Tibial artery (tissue), 4 donors: ENCODE measurements at regions not wholly inside any gene's neighbourhood (a gene's known extent, or its start where the extent isn't known, plus 50 kb on each side); places are given as distances from the start of the nearest gene placed in this dataset.

Experiments
- DNase-seq, 2 donors: peaks; one replicate each; pipeline ENCODE4 v3.0.0-alpha.2; 2019
- H3K27ac ChIP-seq, 2 donors: fragments of 200-600 bp; sonication (generic) in 1 of 2; 1 replicate in 1 of 2; 2 replicates in 1 of 2; pipeline ENCODE4 v1.5.1; 2018 to 2019; ENCODE audit warnings: mild to moderate bottlenecking in 1 of 2
- H3K27me3 ChIP-seq, 2 donors: fragments of 200-600 bp; sonication (generic) in 1 of 2; one replicate each; pipeline versions ENCODE4 v1.5.1 to v1.6.0; 2016 to 2019
- H3K36me3 ChIP-seq, 3 donors: fragments of 200-600 bp; sonication (generic) in 2 of 3; one replicate each; pipeline ENCODE4 v1.5.1; 2016 to 2019; ENCODE audit warnings: mild to moderate bottlenecking in 2 of 3
- H3K4me1 ChIP-seq, 4 donors: fragments of 200-600 bp; sonication (generic) in 2 of 4; 1 replicate in 3 of 4; 2 replicates in 1 of 4; pipeline ENCODE4 v1.5.1; 2016 to 2019
- H3K4me3 ChIP-seq, 2 donors: fragments of 200-600 bp; sonication (generic) in 1 of 2; 1 replicate in 1 of 2; 2 replicates in 1 of 2; pipeline ENCODE4 v1.5.1; 2018 to 2019; ENCODE audit warnings: mild to moderate bottlenecking in 2 of 2
- H3K9me3 ChIP-seq, 3 donors: fragments of 200-600 bp; sonication (generic) in 1 of 3; one replicate each; pipeline ENCODE4 v1.5.1; 2016 to 2019
- CTCF ChIP-seq, 2 experiments: fragments of 200-600 bp in 1 of 2; fragments of 450-650 bp in 1 of 2; IDR thresholded peaks; one replicate each; pipeline ENCODE4 v1.5.1; 2017 to 2019; ENCODE audit warnings: antibody characterized with exemption in 2 of 2, mild to moderate bottlenecking in 1 of 2, moderate library complexity in 1 of 2
- intact Hi-C: fragments of 100-400 bp; cut with DNase I; formaldehyde crosslinking; loops from one replicate; pipeline ENCODE4 v1.15.0; 2023; ENCODE audit warnings: low total_unique reads

- TF ChIP-seq CTCF (IDR thresholded peaks at IDR 0.05): no peak
- no peak overlapping the region for H3K27ac ChIP-seq
- H3K9me3 ChIP-seq: no peaks in the 10 kb centered on the region
- no peaks in the 10 kb centered on the region for H3K36me3 ChIP-seq
- DNase-seq: no peak
- intact Hi-C loops: no loop called here
- no peaks in the 10 kb centered on the region for H3K27me3 ChIP-seq
- no peak overlapping the region for H3K4me3 ChIP-seq
- no peaks in the 10 kb centered on the region for H3K4me1 ChIP-seq
Observed at GRCh38 chr1:219438386-219438785, 174.5 kb downstream of the ZC3H11B start.

GRCh38 chr1:219434923-219435297 is 178.0 kb downstream of the ZC3H11B start:
- DNase-seq: no peak
- H3K36me3 ChIP-seq: no peaks in the 10 kb centered on the region
- H3K27ac ChIP-seq: no peak overlapping the region
- no peak overlapping the region for H3K4me3 ChIP-seq
- no peaks in the 10 kb centered on the region for H3K27me3 ChIP-seq
- intact Hi-C loops: no loop called here
- no peaks in the 10 kb centered on the region for H3K9me3 ChIP-seq
- TF ChIP-seq CTCF (IDR thresholded peaks at IDR 0.05): no peak
- no peaks in the 10 kb centered on the region for H3K4me1 ChIP-seq

DNA sequence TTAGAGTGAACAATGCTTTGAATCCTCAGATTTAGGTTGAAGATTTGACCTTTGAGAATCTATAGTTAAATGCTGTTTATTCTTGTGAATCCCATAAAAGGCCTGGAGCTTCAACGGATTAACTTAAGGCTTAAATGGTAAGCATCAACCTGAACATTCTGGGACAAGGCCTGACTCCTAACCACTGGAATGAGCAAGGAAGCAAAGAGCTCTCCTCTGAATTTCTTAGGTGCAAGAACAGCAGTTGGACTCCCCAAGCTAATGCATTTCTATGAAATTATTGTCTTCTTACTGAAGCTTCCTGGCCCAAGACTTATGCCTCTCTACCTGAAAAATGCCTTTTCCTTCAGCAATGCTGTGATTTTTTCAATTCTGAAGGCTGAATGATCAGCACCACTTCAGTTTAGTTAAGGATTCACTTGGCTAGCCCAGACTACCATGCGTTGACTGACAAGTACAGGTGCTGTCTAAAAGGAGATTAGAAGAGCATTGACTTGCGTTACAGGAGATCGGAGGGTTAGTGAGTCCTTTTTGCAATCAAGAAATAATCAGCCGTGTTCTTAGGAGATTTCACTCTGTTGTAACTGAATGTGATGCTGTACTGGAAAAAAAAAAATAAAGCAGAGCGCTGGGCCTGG is 178.5 kb downstream of the ZC3H11B start:
- Histone ChIP-seq H3K27me3 (no peaks in the 10 kb centered on the region), H3K4me3 (no peak overlapping the region), H3K27ac (no peak overlapping the region), H3K9me3 (no peaks in the 10 kb centered on the region), H3K36me3 (no peaks in the 10 kb centered on the region), H3K4me1 (no peaks in the 10 kb centered on the region)
- no peak for TF ChIP-seq CTCF (IDR thresholded peaks at IDR 0.05)
- intact Hi-C loops: no loop called here
- DNase-seq: no peak

- Histone ChIP-seq H3K9me3 (no peaks in the 10 kb centered on the region), H3K27ac (no peak overlapping the region), H3K4me3 (no peak overlapping the region), H3K27me3 (no peaks in the 10 kb centered on the region), H3K4me1 (no peaks in the 10 kb centered on the region), H3K36me3 (no peaks in the 10 kb centered on the region)
- TF ChIP-seq CTCF (IDR thresholded peaks at IDR 0.05): no peak
- no peak for DNase-seq
- intact Hi-C loops: no loop called here
Observed at GRCh38 chr1:219433496-219434131, 179.3 kb downstream of the ZC3H11B start.

DNA sequence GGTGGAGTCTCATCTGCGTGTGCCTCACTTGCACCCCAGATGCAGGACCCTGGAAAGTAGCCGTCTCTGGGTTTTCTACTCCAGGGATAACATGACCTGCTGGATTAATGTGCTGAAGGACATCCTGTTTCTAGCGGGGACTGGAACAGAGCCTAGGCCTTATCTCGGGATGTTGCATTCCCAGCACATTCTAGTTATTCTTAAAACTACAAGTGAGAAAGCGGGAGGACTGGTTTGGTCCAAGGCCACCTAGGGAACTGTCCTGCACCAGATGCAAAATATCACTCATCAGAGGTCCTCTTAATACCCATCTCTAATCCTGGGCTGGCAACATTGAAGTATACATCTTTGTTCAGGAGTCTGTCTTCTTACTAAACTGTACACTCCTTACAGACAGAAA is 179.9 kb downstream of the ZC3H11B start:
- TF ChIP-seq CTCF (IDR thresholded peaks at IDR 0.05): no peak
- Histone ChIP-seq H3K36me3 (no peaks in the 10 kb centered on the region), H3K27me3 (no peaks in the 10 kb centered on the region), H3K9me3 (no peaks in the 10 kb centered on the region), H3K4me1 (no peaks in the 10 kb centered on the region), H3K4me3 (no peak overlapping the region), H3K27ac (no peak overlapping the region)
- no peak for DNase-seq
- intact Hi-C loops: no loop called here
